HepG2 (cell line): ENCODE measurements at regions not wholly inside any gene's neighbourhood (a gene's known extent, or its start where the extent isn't known, plus 50 kb on each side); places are given as distances from the start of the nearest gene placed in this dataset.

Experiments used
- ATAC-seq: fragments of 200-7000 bp; cut with Tn5 transposase; 3 replicates; pipeline ENCODE4 v1.9.1; 2020; ENCODE audit warnings: mild to moderate bottlenecking, moderate library complexity
- BruUV-seq: library from RNA; stranded (reverse); fragments of 400-500 nt; replicated peaks from 2 replicates; lab custom pipeline; 2021; lab: Mats Ljungman, UMichigan
- CTCF ChIA-PET: fragments of 300-600 bp; formaldehyde crosslinking; extraction: SDS; loops from one replicate; lab custom pipeline; 2021; ENCODE audit warnings: low total read pairs, inconsistent platforms, low intra/inter-chr PET ratio; lab: Yijun Ruan, JAX
- POLR2A ChIA-PET: fragments of 350-600 bp; sonication (Branson Sonifier 250); formaldehyde crosslinking; loops from one replicate; lab custom pipeline; 2020; ENCODE audit warnings: antibody characterized with exemption, inconsistent platforms; lab: Yijun Ruan, JAX
- DNase-seq: peaks from one replicate; pipeline ENCODE4 v3.0.0-alpha.2; 2015; ENCODE audit warnings: low spot score
- FAIRE-seq: peaks from 3 replicates; lab custom pipeline; 2011; peaks lifted over from hg19 to GRCh38; lab: Jason Lieb, UNC
- H2AFZ ChIP-seq: one replicate; pipeline ENCODE4 v1.6.1; 2011; ENCODE audit warnings: low read length, inconsistent platforms
- H3K27ac ChIP-seq: fragments of 300-600 bp; 3 replicates; pipeline ENCODE4 v1.8.0; 2011; ENCODE audit warnings: mixed run types, mild to moderate bottlenecking, mixed read lengths, low read length, inconsistent platforms; ENCODE audit not compliant: insufficient read depth; ENCODE audit errors: extremely low read length
- H3K27me3 ChIP-seq, 2 experiments: fragments of 200-600 bp in 1 of 2; 2 replicates in 1 of 2; 3 replicates in 1 of 2; pipeline versions ENCODE4 v1.6.0 to v1.8.0; 2011; ENCODE audit warnings: low read length in 2 of 2, mild to moderate bottlenecking in 2 of 2, moderate library complexity in 2 of 2, inconsistent platforms in 1 of 2; ENCODE audit not compliant: insufficient read depth in 2 of 2, control insufficient read depth in 1 of 2
- H3K36me3 ChIP-seq, 2 experiments: fragments of 200-600 bp in 1 of 2; replicated peaks in 1 of 2; 2 replicates in 1 of 2; 3 replicates in 1 of 2; pipeline versions ENCODE4 v1.5.1 to v1.8.0; 2011; ENCODE audit warnings: low read length in 2 of 2, inconsistent platforms in 1 of 2; ENCODE audit not compliant: insufficient read depth in 2 of 2, control insufficient read depth in 1 of 2
- H3K4me1 ChIP-seq: 2 replicates; pipeline ENCODE4 v1.5.1; 2012; ENCODE audit warnings: low read length, inconsistent platforms; ENCODE audit not compliant: insufficient read depth
- H3K4me2 ChIP-seq: 2 replicates; pipeline ENCODE4 v1.6.0; 2011; ENCODE audit warnings: low read depth, low read length, inconsistent platforms
- H3K4me3 ChIP-seq, 3 experiments: fragments of 200-600 bp in 1 of 3; sonication (generic), shearing (Covaris generic) in 1 of 3; replicated peaks in 1 of 3; 2 replicates each; pipeline ENCODE4 v1.5.1; 2011 to 2016; ENCODE audit warnings: low read length in 3 of 3, inconsistent platforms in 2 of 3, low read depth in 2 of 3, mild to moderate bottlenecking in 2 of 3, control low read depth in 1 of 3, mixed read lengths in 1 of 3; ENCODE audit not compliant: insufficient read depth in 1 of 3
- H3K79me2 ChIP-seq: one replicate; pipeline ENCODE4 v1.6.1; 2011; ENCODE audit warnings: low read length, inconsistent platforms; ENCODE audit not compliant: insufficient read depth
- H3K9ac ChIP-seq: 2 replicates; pipeline ENCODE4 v1.6.0; 2011; ENCODE audit warnings: mild to moderate bottlenecking, low read depth, low read length, inconsistent platforms; ENCODE audit not compliant: insufficient read depth
- H3K9me3 ChIP-seq: 2 replicates; pipeline ENCODE4 v1.5.1; 2012; ENCODE audit warnings: mild to moderate bottlenecking, low read length
- H4K20me1 ChIP-seq: 2 replicates; pipeline ENCODE4 v1.6.0; 2011; ENCODE audit warnings: inconsistent platforms, mild to moderate bottlenecking, low read length, moderate library complexity; ENCODE audit not compliant: insufficient read depth
- ERF ChIP-seq: IDR thresholded peaks from 2 replicates; pipeline ENCODE4 v1.6.1; 2018; ENCODE audit warnings: missing biosample characterization, missing genetic modification reagents
- IKZF4 ChIP-seq: sonication (generic); formaldehyde crosslinking; IDR thresholded peaks from 2 replicates; pipeline ENCODE4 v1.5.1; 2020; ENCODE audit warnings: borderline replicate concordance, mild to moderate bottlenecking, low read depth, missing genetic modification reagents; ENCODE audit errors: not compliant biosample characterization
- NCOA5 ChIP-seq: sonication (generic); formaldehyde crosslinking; IDR thresholded peaks from 2 replicates; pipeline ENCODE4 v1.4.0; 2020; ENCODE audit warnings: missing genetic modification reagents
- PAX8 ChIP-seq: sonication (generic); formaldehyde crosslinking; IDR thresholded peaks from 2 replicates; pipeline ENCODE4 v1.8.0; 2022; ENCODE audit warnings: mild to moderate bottlenecking, missing genetic modification reagents, borderline replicate concordance
- RBM22 ChIP-seq: fragments of 200-400 bp; formaldehyde crosslinking; optimal IDR thresholded peaks from 2 replicates; pipeline ENCODE3; 2017; ENCODE audit warnings: mild to moderate bottlenecking, low read length, moderate library complexity
- RFX1 ChIP-seq: fragments of 450-650 bp; IDR thresholded peaks from 2 replicates; pipeline ENCODE4 v1.6.1; 2017
- SOX6 ChIP-seq, 2 experiments: fragments of 450-650 bp in 1 of 2; sonication (generic) in 1 of 2; formaldehyde crosslinking in 1 of 2; IDR thresholded peaks; 2 replicates each; pipeline versions ENCODE4 v1.4.0 to v1.6.1; 2017 to 2020; ENCODE audit warnings: antibody characterized with exemption in 1 of 2, mild to moderate bottlenecking in 1 of 2, missing genetic modification reagents in 1 of 2
- SRSF9 ChIP-seq: fragments of 200-400 bp; formaldehyde crosslinking; IDR thresholded peaks from 2 replicates; pipeline ENCODE4 v1.6.1; 2018; ENCODE audit warnings: borderline replicate concordance, mild to moderate bottlenecking, low read depth, low read length; ENCODE audit not compliant: insufficient read depth, poor library complexity, severe bottlenecking
- ZBTB37 ChIP-seq: sonication (generic); formaldehyde crosslinking; IDR thresholded peaks from 2 replicates; pipeline ENCODE4 v1.4.0; 2020; ENCODE audit warnings: mild to moderate bottlenecking, missing genetic modification reagents
- ZFP1 ChIP-seq: IDR thresholded peaks from 2 replicates; pipeline ENCODE4 v1.6.1; 2016
- ZNF232 ChIP-seq: sonication (generic); formaldehyde crosslinking; IDR thresholded peaks from 2 replicates; pipeline ENCODE4 v1.4.0; 2020; ENCODE audit warnings: missing genetic modification reagents, borderline replicate concordance
- ZNF234 ChIP-seq: sonication (generic); formaldehyde crosslinking; conservative IDR thresholded peaks from 2 replicates; pipeline ENCODE4 v1.5.1; 2020; ENCODE audit warnings: mild to moderate bottlenecking, missing genetic modification reagents
- ZNF235 ChIP-seq: sonication (generic); formaldehyde crosslinking; IDR thresholded peaks from 2 replicates; pipeline ENCODE4 v1.8.1; 2023; ENCODE audit warnings: mild to moderate bottlenecking, missing genetic modification reagents, borderline replicate concordance
- ZNF317 ChIP-seq: sonication (generic); formaldehyde crosslinking; IDR thresholded peaks from 2 replicates; pipeline ENCODE4 v1.5.0; 2020; ENCODE audit warnings: mild to moderate bottlenecking, missing genetic modification reagents
- ZNF768 ChIP-seq: sonication (generic); formaldehyde crosslinking; IDR thresholded peaks from 2 replicates; pipeline ENCODE4 v1.4.0; 2020; ENCODE audit warnings: missing genetic modification reagents
- WGBS: methylation state at CpG from one replicate; pipeline ENCODE4 v1.1.6; 2017; ENCODE audit warnings: low lambda C conversion rate; 5-methylcytosine and 5-hydroxymethylcytosine counted together
- in situ Hi-C: cut with HindIII; loops from 2 replicates; pipeline ENCODE4 v1.10.0; 2017; ENCODE audit warnings: low pct_unique_long_range_greater_than_20kb; ENCODE audit not compliant: extremely low pct_ligation_motif_present
- intact Hi-C: fragments of 100-400 bp; cut with micrococcal nuclease; formaldehyde crosslinking; loops from one replicate; pipeline ENCODE4 v1.10.0; 2022; ENCODE audit not compliant: unreplicated experiment
- TF ChIP-seq, protein P1 (sequence below), 2 experiments: sonication (generic) in 1 of 2; formaldehyde crosslinking in 1 of 2; IDR thresholded peaks; 2 replicates each; pipeline versions ENCODE4 v1.4.0 to v1.6.1; 2016 to 2020; ENCODE audit warnings: borderline replicate concordance in 1 of 2, low read depth in 1 of 2, mild to moderate bottlenecking in 1 of 2, missing genetic modification reagents in 1 of 2
- TF ChIP-seq, protein P2 (sequence below): sonication (generic); formaldehyde crosslinking; IDR thresholded peaks from 2 replicates; pipeline ENCODE4 v1.4.0; 2020; ENCODE audit warnings: missing genetic modification reagents

GRCh38 chr11:105489446-105489845, 120.4 kb upstream of the GRIA4 start:
- Histone ChIP-seq H3K36me3 (no peaks in the 10 kb centered on the region), H3K4me1 (no peaks in the 10 kb centered on the region), H3K4me2 (no peak overlapping the region), H3K79me2 (no peaks in the 10 kb centered on the region), H3K27me3 (no peaks in the 10 kb centered on the region), H3K27ac (no peak overlapping the region), H3K9ac (no peak overlapping the region), H3K9me3 (no peaks in the 10 kb centered on the region), H4K20me1 (no peaks in the 10 kb centered on the region), H3K4me3 (no peak overlapping the region), H2AFZ (no peak overlapping the region)
- BruUV-seq = no TSS peak
- in situ Hi-C loops = no loop called here
- intact Hi-C loops = no loop called here
- TF ChIP-seq RBM22 (no peak), RFX1 (no peak), SRSF9 (no peak), PAX8 (no peak), ZNF768 (CRISPR knock-in tag) (no peak), NCOA5 (CRISPR knock-in tag) (no peak), IKZF4 (no peak), SOX6 (IDR thresholded peaks at IDR 0.05) (no peak), SOX6 (CRISPR knock-in tag; IDR thresholded peaks at IDR 0.05) (no peak), ZNF235 (CRISPR knock-in tag) (no peak), ERF (CRISPR knock-in tag) (no peak), ZNF317 (CRISPR knock-in tag) (no peak), ZBTB37 (CRISPR knock-in tag) (no peak), ZFP1 (CRISPR knock-in tag) (no peak), ZNF234 (CRISPR knock-in tag) (no peak), ZNF232 (no peak)
- TF ChIP-seq, protein P1, sequence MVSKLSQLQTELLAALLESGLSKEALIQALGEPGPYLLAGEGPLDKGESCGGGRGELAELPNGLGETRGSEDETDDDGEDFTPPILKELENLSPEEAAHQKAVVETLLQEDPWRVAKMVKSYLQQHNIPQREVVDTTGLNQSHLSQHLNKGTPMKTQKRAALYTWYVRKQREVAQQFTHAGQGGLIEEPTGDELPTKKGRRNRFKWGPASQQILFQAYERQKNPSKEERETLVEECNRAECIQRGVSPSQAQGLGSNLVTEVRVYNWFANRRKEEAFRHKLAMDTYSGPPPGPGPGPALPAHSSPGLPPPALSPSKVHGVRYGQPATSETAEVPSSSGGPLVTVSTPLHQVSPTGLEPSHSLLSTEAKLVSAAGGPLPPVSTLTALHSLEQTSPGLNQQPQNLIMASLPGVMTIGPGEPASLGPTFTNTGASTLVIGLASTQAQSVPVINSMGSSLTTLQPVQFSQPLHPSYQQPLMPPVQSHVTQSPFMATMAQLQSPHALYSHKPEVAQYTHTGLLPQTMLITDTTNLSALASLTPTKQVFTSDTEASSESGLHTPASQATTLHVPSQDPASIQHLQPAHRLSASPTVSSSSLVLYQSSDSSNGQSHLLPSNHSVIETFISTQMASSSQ (IDR thresholded peaks at IDR 0.05; ENCODE audit: low read depth) = no peak
- TF ChIP-seq, protein P1 (CRISPR knock-in tag; IDR thresholded peaks at IDR 0.05; ENCODE audit: borderline replicate concordance) = no peak
- TF ChIP-seq, protein P2, sequence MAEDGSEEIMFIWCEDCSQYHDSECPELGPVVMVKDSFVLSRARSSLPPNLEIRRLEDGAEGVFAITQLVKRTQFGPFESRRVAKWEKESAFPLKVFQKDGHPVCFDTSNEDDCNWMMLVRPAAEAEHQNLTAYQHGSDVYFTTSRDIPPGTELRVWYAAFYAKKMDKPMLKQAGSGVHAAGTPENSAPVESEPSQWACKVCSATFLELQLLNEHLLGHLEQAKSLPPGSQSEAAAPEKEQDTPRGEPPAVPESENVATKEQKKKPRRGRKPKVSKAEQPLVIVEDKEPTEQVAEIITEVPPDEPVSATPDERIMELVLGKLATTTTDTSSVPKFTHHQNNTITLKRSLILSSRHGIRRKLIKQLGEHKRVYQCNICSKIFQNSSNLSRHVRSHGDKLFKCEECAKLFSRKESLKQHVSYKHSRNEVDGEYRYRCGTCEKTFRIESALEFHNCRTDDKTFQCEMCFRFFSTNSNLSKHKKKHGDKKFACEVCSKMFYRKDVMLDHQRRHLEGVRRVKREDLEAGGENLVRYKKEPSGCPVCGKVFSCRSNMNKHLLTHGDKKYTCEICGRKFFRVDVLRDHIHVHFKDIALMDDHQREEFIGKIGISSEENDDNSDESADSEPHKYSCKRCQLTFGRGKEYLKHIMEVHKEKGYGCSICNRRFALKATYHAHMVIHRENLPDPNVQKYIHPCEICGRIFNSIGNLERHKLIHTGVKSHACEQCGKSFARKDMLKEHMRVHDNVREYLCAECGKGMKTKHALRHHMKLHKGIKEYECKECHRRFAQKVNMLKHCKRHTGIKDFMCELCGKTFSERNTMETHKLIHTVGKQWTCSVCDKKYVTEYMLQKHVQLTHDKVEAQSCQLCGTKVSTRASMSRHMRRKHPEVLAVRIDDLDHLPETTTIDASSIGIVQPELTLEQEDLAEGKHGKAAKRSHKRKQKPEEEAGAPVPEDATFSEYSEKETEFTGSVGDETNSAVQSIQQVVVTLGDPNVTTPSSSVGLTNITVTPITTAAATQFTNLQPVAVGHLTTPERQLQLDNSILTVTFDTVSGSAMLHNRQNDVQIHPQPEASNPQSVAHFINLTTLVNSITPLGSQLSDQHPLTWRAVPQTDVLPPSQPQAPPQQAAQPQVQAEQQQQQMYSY (CRISPR knock-in tag) = no peak
- DNase-seq = no peak
- ChIA-PET POLR2A (no interaction called here), CTCF (no interaction called here)
- ATAC-seq = no peak
- 8% methylated on average over 4 of the region's 4 CpGs for WGBS
- no peak for FAIRE-seq
